Activated T-cell treated with anti-CD3 and anti-CD28 coated beads, Interleukin-2, amount 50 U/mL, for 72 hours (primary cell): ENCODE measurements at regions not wholly inside any gene's neighbourhood (a gene's known extent, or its start where the extent isn't known, plus 50 kb on each side); places are given as distances from the start of the nearest gene placed in this dataset.

Source experiments
- ATAC-seq, 2 donors: fragments of 150-1000 bp; cut with Tn5 transposase; replicated peaks in 1 of 2; 2 replicates each; pipeline ENCODE4 v1.10.0; 2021; ENCODE audit warnings: moderate library complexity in 2 of 2, mild to moderate bottlenecking in 1 of 2
- DNase-seq, 2 donors: peaks; one replicate each; pipeline ENCODE4 v3.0.0; 2021 to 2022; ENCODE audit warnings: mixed read lengths in 1 of 2
- H3K27ac Mint-ChIP-seq: one replicate; pipeline ENCODE4 v1.8.0; 2022; ENCODE audit warnings: mild to moderate bottlenecking, moderate library complexity, mixed read lengths
- H3K27me3 Mint-ChIP-seq: one replicate; pipeline ENCODE4 v1.8.0; 2022; ENCODE audit warnings: low read depth, mixed read lengths
- H3K36me3 Mint-ChIP-seq, 2 donors: one replicate each; pipeline ENCODE4 v1.8.0; 2022; ENCODE audit warnings: mixed read lengths in 2 of 2, mild to moderate bottlenecking in 1 of 2; ENCODE audit not compliant: insufficient read depth in 2 of 2
- H3K4me1 Mint-ChIP-seq: one replicate; pipeline ENCODE4 v1.8.0; 2022; ENCODE audit warnings: low read depth, mixed read lengths
- H3K4me3 Mint-ChIP-seq, 2 donors: one replicate each; pipeline ENCODE4 v1.8.0; 2022; ENCODE audit warnings: mild to moderate bottlenecking in 2 of 2, mixed read lengths in 2 of 2, moderate library complexity in 2 of 2
- H3K9me3 Mint-ChIP-seq, 2 donors: one replicate each; pipeline ENCODE4 v1.8.0; 2022; ENCODE audit warnings: mixed read lengths in 2 of 2

DNA sequence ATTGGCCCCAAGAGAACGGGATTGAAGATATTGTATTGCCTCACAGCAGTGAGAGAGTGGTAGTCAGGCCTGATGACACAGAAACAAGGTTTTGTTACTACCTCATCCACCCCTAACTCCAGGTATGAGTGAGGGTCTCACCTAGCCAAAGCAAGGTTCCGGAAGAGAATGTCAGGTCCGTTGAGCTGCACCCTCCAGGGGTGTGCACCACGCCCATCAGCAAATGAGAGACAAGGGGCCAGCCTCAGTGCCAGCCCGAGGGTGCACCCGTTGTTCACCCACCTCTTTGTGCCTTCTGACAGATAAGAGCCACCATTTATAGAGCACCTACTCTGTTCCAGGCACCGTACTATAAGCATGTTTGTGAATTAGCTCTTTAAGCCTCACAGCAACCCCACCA lies 121.9 kb upstream of the IPO9 start:
- Mint-ChIP-seq H3K36me3 (no peaks in the 10 kb centered on the region), H3K27me3 (peaks cover 5% of the 10 kb centered on the region)

DNA sequence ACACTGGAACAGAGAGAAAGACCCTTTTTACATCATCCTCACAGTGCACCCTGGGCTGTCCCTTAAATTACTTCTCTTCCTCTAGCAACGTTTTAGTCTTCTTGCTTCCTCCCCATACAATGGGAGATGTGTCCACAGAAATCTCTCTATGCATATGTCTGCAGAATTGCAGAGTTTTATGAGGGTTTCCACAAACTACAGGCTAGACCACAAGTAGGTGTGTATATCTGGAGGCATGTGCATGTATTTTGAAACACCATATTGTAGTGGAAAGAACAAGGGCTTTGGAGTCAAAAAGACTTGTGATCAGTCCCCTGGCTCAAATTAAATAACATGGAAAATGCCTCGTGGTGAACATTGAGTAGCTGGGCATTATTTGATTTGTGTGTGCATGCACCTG lies 121.3 kb upstream of the IPO9 start:
- no peaks in the 10 kb centered on the region for H3K9me3 Mint-ChIP-seq
- ATAC-seq, result no peak
- H3K36me3 Mint-ChIP-seq, result no peaks in the 10 kb centered on the region
- H3K4me3 Mint-ChIP-seq, result no peak overlapping the region
- peaks cover 5% of the 10 kb centered on the region for H3K27me3 Mint-ChIP-seq
- DNase-seq, result no peak
- H3K4me1 Mint-ChIP-seq, result no peaks in the 10 kb centered on the region
- H3K27ac Mint-ChIP-seq, result no peak overlapping the region

More for the DNA sequence above, 121.9 kb upstream of the IPO9 start:
- DNase-seq (no peak), ATAC-seq (no peak)
- H3K4me3 Mint-ChIP-seq, result no peak overlapping the region
- H3K27ac Mint-ChIP-seq, result no peak overlapping the region
- H3K9me3 Mint-ChIP-seq, result peaks cover under 1% of the 10 kb centered on the region in 2 donors
- H3K4me1 Mint-ChIP-seq, result no peaks in the 10 kb centered on the region

DNA sequence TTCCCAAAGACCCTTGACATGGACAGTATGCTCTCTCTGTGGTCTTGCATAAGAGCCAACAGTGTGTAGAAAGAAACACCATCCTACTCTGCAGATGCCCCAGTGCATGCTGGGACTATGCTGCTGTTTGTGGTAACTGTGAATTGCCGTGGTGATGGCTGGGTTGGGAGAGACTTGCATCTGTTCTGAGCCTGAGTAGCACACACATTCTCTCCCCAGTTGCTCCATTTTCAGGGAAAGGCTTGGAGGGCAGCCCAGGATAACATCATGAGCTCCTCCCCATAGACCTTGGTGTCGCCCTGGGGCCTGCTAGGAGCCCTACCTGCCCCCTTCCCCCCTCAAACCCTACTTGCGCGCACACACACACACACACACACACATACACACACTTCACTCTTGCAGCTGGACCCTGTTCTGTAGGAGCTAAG lies 120.9 kb upstream of the IPO9 start:
- ATAC-seq (no peak), DNase-seq (no peak)
- Mint-ChIP-seq H3K4me3 (no peak overlapping the region), H3K36me3 (no peaks in the 10 kb centered on the region), H3K27ac (no peak overlapping the region), H3K4me1 (no peaks in the 10 kb centered on the region), H3K27me3 (peaks cover 5% of the 10 kb centered on the region), H3K9me3 (no peaks in the 10 kb centered on the region)

DNA sequence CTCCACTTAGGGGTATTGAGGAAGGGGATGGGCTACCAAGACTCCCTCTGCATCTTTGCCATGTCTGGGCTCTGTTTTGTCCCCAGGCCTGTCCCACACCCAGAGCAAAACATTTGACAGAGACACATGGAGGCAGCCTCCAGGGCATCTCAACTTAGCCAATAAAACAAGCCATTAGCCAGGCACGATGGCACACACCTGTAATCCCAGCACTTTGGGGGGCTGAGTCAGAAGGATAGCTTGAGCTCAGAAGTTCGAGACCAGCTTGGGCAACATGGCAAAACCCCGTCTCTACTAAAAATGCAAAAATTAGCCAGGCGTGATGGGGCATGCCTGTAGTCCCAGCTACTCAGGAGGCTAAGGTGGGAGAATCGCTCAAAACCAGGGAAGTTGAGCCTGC lies 120.3 kb upstream of the IPO9 start:
- Mint-ChIP-seq H3K4me1 (no peaks in the 10 kb centered on the region), H3K4me3 (no peak overlapping the region), H3K9me3 (no peaks in the 10 kb centered on the region), H3K27me3 (peaks cover 5% of the 10 kb centered on the region), H3K27ac (no peak overlapping the region), H3K36me3 (no peaks in the 10 kb centered on the region)
- ATAC-seq (no peak), DNase-seq (no peak)

DNA sequence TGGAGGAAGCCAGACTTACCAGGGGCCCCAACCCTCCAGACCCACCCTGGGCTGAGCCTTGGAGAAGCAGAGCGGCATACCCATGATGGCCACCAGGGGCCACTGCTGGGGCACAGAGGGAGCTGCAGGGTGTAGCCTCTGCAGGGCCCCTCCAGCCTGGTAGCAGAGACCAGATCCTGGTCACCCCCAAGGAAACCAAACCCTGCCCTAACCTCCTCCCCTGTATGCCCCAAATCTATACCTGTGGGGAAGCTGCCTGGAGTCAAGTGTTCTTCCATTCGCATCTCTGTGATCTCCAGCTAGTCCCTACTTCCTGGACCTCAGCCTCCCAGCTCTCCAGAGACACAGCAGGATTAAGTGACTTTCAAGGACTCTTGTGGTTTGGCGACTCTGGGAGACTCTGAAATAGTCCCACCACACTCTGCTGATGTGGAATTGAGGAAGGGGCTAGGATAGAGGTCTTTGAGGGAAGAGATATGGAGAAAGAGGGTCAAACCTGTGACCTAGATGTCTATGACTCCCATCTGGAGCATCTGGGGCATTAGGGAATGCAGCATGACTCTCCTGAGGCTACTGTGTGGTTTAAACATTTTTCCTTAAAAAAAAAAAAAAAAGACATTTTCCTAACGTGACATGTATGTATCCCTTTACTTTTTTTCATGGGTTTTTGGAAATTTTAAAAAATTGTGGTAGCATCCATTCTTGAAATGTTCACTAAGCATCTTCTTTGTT lies 119.2 kb upstream of the IPO9 start:
- H3K36me3 Mint-ChIP-seq, result no peaks in the 10 kb centered on the region
- no peak overlapping the region for H3K27ac Mint-ChIP-seq
- H3K9me3 Mint-ChIP-seq, result no peaks in the 10 kb centered on the region
- DNase-seq (peak; percentile 68 to 70), ATAC-seq (peak; percentile 82 to 85)
- no peaks in the 10 kb centered on the region for H3K4me1 Mint-ChIP-seq
- H3K27me3 Mint-ChIP-seq, result peaks cover 5% of the 10 kb centered on the region
- H3K4me3 Mint-ChIP-seq, result no peak overlapping the region

DNA sequence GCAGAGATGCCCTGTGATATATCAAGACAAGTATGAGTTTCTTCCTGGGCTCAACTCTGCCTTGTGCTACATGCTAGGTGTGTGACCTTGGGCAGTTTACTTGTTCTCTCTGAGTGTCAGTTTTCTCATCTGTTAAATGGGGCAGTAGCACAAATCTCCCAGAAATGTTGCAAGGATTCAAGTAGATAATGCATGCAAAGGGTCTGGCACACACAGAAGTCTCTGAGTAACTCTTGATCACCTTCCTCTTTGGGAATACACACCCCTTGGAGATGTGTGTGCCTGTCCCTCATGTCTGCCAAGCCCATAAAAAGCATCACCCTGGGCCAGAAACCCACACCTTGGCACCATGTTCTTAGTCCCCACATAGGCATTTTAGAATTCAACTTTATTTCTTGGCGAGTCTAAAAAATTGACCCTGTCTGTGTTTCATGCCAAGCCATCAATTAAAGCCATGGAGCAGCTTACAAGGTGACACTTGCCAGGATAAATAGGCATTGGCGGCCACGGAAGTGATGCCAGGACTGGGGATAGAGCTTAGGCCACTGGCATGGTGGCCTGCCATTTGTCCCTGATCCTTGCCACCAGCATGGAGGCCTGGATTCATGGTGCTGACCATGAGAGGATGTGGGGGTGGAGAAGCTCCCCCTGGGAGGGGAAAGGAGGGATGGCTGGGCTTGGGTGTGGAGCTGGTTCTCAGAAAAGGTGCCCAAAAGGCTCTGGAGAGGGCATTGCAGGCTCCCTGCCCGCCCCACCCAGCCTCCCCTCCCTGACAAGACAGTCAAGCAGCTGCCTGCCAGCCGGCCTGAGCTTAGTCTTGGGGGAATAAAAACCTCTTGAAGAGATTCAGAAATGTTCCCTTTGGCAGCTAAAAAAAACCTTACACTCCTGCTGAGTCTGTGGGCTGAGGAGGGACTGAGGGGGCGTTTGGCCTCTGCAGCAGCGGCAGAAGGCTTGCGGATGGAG lies 118.0 kb upstream of the IPO9 start:
- H3K9me3 Mint-ChIP-seq, result no peaks in the 10 kb centered on the region
- no peak for DNase-seq
- no peak for ATAC-seq
- H3K27me3 Mint-ChIP-seq, result no peaks in the 10 kb centered on the region
- no peaks in the 10 kb centered on the region for H3K4me1 Mint-ChIP-seq
- H3K36me3 Mint-ChIP-seq, result no peaks in the 10 kb centered on the region
- no peak overlapping the region for H3K4me3 Mint-ChIP-seq
- no peak overlapping the region for H3K27ac Mint-ChIP-seq

DNA sequence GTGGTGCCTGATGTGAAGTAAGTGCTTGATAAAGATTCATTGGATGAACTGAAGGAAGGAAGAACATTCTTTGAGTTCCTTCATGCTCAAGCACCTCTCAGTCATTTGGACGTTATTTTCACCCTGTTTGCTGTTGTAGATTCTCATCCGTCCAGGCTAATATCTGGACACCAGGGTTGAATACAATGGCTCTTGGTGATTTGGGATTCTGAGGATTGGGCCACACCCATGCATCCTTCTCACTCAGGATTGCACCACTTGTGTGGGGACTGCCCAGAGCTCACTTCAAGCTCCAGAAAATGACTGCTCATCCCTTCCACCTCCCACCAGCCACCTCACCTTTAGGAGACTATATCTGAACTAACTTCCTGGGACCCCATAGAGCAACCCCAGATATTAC lies 117.1 kb upstream of the IPO9 start:
- Mint-ChIP-seq H3K36me3 (no peaks in the 10 kb centered on the region), H3K4me3 (no peak overlapping the region), H3K27ac (no peak overlapping the region), H3K9me3 (no peaks in the 10 kb centered on the region), H3K4me1 (no peaks in the 10 kb centered on the region), H3K27me3 (no peaks in the 10 kb centered on the region)
- no peak for ATAC-seq
- no peak for DNase-seq

DNA sequence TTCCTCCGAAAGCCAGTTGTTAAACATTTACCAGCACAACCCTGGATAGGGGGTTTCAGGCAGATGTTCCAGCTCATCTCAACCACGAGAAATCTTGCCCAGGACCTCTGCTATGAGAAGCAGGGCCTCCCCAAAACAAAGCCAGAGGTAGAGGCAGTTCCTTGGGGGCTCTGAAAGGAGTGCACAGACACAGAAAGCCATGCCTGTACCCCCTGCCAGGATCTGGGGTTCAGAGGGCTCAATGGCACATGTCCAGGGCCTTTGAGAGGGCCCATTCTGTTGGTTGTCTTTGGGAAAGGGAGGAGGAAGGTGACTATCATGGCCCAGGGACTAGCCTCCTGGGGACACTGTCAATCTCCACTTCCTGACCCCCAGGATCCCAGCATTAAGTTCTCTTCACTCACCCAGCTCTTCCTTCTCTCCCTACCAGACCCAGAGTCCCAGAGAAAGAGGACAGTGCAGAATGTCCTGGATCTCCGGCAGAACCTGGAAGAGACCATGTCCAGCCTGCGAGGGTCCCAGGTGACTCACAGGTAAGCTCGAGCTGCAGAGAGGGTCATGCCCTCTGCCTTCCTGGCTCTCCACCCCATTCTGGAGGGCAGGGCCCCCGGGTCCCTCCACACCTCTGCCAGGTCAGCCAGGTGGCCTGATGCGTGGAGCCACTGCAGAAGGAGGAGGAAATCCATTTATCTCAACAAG lies 116.4 kb upstream of the IPO9 start:
- Mint-ChIP-seq H3K27ac (no peak overlapping the region), H3K27me3 (no peaks in the 10 kb centered on the region), H3K4me1 (no peaks in the 10 kb centered on the region), H3K9me3 (no peaks in the 10 kb centered on the region), H3K36me3 (no peaks in the 10 kb centered on the region), H3K4me3 (no peak overlapping the region)
- DNase-seq, result no peak
- ATAC-seq, result no peak

DNA sequence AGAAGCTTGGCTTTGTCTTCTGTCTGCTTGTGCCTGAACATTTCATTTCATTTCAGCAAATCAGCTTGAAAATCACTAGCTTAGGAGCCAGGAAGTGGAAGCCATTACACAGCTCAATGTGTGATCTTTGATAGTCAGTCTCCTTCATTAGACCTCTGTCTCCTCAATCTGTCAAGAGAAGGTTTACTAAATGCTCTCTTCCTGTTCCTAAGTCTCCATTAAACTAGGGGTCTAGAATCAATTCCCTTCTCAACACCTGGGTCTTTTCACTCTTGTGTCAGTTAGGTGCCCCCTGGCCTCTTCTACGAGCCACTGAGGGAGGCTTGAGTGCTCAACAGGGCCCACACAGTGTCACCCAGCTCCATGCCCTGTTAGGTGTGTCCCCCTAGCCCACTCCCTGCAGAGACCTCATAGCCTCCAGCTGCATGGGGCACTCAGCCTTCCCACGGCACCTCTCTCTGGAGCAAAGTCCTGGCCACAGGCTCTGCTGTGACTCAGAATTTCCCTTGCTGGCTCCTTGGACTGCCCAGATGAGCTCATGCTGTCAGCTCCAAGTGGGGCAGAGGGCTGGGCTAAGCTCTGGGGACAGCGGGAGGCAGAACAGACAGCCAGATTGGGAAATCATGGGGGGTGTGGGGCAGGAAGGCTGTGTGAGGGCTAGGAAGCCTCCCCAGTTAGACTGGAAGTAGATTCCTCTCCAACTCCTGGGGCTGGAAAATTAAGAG lies 115.7 kb upstream of the IPO9 start:
- H3K27ac Mint-ChIP-seq, result no peak overlapping the region
- no peaks in the 10 kb centered on the region for H3K36me3 Mint-ChIP-seq
- ATAC-seq, result peak in 1 of 2 donors; percentile 11
- no peaks in the 10 kb centered on the region for H3K27me3 Mint-ChIP-seq
- no peaks in the 10 kb centered on the region for H3K9me3 Mint-ChIP-seq
- no peak overlapping the region for H3K4me3 Mint-ChIP-seq
- H3K4me1 Mint-ChIP-seq, result no peaks in the 10 kb centered on the region
- no peak for DNase-seq

DNA sequence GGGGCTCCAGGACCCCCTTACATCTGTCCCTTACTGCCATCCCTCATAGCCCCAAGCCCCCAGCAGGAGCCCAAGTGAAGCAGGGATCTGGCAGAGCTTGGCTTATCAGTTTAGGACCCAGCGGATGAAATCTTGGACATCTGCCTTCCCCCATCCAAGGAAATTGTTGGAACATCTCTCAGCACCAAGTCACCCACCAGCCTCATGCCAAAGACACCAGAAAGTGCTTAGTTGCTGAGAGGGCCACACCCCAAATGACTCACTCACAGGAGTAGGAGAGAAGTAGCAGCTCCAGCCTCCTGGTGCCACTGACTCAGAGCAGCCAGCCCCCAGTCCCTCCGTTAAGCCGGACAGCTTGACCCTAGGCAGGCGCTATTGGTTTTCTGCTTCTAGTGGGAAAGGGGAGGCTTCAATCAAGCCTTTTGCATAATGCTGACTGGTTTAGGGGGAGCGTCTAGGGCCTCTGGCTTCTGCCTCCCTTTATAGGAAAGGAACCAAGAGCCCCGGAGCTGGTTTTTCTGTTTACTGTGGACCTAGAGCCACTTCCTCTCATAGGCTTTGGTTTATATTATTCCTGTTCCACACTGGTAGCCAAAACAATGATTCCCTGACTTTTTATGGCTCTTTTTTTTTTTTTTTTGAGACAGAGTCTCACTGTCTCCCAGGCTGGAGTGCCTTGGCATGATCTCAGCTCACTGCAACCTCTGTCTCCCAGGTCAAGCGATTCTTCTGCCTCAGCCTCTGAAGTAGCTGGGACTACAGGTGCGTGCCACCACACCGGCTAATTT lies 114.2 kb upstream of the IPO9 start:
- no peaks in the 10 kb centered on the region for H3K4me1 Mint-ChIP-seq
- H3K27me3 Mint-ChIP-seq, result no peaks in the 10 kb centered on the region
- no peaks in the 10 kb centered on the region for H3K36me3 Mint-ChIP-seq
- no peak for ATAC-seq
- DNase-seq, result no peak
- H3K9me3 Mint-ChIP-seq, result no peaks in the 10 kb centered on the region
- H3K27ac Mint-ChIP-seq, result no peak overlapping the region
- H3K4me3 Mint-ChIP-seq, result no peak overlapping the region

DNA sequence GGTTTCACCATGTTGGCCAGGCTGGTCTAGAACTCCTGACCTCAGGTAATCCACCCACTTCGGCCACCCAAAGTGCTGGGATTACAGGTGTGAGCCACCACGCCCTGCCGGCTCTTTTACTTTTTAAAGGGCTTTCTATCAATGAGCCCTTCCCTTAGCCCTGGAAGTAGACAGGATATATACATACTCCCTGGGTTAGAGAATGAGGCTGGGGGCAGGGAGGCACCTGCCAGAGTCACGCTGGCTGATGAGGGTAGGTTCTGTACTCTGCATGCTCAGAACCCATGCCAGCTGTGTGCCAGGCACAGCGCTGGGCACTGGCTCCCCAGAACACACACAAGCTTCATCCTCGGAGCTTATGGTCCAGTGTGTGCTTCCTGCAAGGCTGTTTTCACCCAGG lies 113.6 kb upstream of the IPO9 start:
- Mint-ChIP-seq H3K9me3 (no peaks in the 10 kb centered on the region), H3K4me1 (no peaks in the 10 kb centered on the region), H3K4me3 (no peak overlapping the region), H3K27ac (no peak overlapping the region), H3K27me3 (no peaks in the 10 kb centered on the region), H3K36me3 (no peaks in the 10 kb centered on the region)
- DNase-seq (no peak), ATAC-seq (no peak)
